Inferior parietal cortex (tissue), 1 donor: ENCODE measurements at regions not wholly inside any gene's neighbourhood (a gene's known extent, or its start where the extent isn't known, plus 50 kb on each side); places are given as distances from the start of the nearest gene placed in this dataset.
A peak's percentile ranks its signal among the peaks of the same experiment; 100 is the strongest.
"Not testable (repeated sequence)": the region's sequence is repeated elsewhere in the genome, so short reads cannot be mapped to it uniquely, and the experiment has no call there.

Experiments used
- DNase-seq: peaks from one replicate; pipeline ENCODE4 v3.0.0-alpha.2; 2016; ENCODE audit errors: extremely low spot score

DNA sequence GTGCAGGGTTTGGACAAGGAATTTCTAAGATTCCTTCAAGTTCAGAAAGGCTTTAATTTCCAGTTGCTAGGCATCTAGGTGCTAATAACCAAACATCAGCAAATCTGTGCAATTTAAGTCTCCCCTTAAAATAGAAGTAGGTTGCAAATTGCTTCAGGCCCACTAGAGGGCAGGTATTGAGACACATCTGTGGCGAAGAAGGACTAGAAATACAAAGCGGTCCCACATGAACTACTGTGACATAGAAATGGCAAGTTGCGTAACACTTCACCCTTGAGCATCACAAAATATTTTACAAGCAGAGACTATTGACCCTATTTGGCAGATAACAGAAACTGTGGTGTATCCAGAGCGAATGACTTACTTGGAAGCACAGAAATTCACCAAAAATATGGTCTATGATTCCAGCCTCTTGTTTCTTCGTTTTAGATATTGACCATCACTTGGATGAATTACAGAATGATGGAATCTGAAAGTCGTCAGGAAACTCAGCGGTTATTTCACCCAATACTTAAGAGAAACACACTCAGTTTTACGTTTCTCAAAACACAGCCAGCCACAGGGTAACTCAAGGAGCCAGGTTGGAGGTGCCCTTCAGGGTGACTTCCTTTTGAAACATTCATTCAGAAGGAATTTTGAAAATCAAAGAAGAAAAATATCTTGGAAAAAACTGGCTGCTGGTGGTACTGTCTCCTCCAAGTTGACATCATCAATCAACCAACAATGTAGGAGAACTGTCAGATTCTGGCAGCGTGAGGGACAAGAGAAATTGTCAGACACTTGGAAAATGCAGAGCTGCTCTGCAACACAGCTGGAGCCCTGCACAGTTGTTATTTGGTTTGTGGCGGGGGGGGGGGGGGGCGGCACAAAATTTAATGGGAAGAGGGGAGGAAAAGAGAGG lies 256.3 kb upstream of the MINDY3 start:
- no peak for DNase-seq

DNA sequence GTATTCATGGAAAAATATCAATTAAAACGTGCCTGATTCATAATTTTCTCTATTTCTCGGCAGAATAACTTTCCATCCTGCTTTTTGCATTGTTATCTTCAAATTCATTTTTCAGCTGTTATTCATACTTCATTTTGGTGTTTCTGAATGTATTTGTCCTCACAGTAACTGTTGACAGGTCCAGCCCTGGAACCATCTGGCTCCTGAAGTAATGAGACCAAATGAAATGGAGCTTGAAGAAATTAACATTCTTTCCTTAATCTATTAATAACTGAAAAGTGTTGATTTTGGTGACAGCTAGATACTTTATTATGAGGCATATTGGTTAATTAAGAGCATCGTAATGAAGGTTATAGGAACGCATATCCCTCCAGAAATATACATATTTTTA lies 257.0 kb upstream of the MINDY3 start:
- DNase-seq, result no peak

DNA sequence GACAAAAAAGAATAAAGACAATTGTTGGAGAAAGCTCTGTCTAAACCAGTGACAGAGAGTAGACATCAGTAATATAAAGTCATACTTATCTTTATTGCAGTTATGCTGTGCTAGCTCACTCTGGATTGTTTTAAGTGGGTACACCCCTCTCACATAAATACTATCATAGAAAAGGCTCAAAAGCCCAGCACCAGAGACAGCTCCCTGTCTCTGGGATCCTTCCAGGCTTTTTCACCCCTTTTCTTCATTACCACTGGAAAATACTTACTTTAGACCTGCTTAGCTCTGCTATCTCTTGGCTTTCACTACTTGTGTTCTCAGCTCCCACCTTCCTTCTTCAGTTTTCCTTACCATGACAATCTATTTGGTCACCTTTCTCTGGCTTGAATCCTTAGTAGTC lies 259.1 kb upstream of the MINDY3 start:
- DNase-seq, result no peak

DNA sequence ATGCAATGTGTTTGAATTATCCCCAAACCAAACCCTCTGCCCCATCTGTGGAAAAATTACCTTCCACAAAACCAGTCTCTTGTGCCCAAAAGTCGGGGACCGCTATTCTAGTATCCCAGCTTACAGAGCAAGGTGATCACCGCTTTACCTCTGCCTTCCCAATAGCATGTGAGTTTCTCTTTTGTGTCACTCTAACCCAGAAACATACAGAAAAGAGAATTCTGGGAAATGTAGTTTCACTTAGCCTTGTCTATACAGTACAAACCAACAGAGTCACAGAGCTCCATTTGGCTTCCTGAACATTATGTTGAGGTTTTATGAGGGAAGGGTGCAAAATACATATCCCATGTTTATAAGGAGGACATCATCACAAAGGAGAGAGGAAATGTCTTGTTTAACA lies 260.3 kb upstream of the MINDY3 start:
- no peak for DNase-seq

DNA sequence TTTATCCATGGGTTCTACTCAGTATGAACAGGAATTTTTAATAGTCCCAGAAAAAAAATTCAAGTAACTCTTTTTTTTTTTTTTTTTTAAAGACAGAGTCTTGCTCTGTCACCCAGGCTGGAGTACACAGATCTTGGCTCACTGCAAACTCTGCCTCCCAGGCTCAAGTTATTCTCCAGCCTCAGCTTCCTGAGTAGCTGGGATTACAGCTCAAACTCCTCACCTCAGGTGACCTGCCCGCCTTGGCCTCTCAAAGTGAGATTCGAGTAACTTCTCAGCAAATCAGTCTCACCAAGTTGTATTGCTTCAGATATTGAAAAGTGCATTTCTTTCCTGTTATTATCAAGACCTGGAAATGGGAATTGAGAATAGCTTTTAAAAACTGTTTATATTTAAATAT lies 281.2 kb upstream of the MINDY3 start:
- no peak for DNase-seq

DNA sequence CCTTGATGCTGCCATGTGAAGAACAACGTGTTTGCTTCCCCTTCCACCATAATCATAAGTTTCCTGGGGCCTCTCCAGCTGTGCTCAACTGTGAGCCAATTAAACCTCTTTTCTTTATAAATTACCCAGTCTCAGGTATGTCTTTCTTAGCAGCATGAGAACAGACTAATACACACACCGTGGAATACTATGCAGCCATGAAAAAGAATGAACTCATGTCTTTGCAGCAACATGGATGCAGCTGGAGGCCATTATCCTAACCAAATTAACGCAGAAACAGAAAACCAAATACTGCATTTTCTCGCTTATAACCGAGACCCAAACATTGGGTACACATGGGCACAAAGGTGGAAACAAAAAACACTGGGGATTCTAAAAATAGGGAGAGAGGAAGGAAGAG lies 286.7 kb upstream of the MINDY3 start:
- no peak for DNase-seq

DNA sequence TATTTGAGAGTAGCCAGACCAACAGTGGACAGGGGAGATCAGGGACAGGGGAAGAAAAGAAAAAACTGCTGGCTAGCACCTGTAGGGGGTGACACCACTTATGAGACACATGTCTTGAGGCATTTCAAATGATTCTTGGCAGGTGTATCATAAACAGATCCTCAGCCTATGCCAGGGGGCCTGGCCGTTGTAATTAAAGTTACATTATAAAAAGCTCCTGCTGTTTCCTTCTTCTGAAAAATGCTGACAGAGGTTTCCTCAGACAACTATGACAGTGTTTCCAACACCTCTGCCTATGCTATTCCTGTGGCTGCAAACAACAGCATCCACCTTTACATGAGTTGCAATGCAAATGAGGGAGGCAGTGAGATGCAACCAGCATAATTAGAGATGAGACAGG lies 281.0 kb upstream of the PTER start:
- DNase-seq, result no peak

DNA sequence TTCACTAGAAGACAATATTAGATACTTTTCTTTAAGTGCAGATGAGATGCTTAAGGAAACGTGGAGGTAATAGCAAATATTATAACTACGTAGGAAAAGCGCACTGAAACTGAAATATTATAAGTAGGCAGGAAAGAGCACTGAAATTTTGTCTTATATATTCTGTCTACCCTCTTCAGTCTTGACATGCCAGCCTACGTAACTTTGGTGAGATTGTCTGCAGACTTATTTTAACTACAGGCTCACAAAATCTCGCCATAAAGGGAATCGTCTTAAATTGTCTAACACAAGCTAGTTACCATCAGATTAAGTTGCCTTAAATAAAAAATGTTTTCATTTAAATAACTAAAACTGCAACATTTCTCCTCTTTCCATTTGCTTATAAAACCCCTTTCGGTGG lies 280.1 kb upstream of the PTER start:
- DNase-seq, result no peak

DNA sequence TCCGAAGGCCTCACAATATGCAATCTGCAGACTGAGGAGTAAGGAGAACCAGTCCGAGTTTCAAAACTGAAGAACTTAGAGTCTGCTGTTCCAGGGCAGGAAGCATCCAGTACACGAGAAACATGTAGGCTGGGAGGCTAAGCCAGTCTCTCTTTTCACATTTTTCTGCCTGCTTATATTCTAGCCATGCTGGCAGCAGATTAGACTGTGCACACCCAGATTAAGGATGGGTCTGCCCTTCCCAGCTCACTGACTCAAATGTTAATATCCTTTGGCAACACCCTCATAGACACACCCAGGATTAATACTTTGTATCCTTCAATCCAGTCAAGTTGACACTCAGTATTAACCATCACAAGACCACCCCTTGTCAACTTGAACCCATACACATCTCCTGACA lies 271.7 kb upstream of the PTER start:
- DNase-seq, result not testable (repeated sequence)

DNA sequence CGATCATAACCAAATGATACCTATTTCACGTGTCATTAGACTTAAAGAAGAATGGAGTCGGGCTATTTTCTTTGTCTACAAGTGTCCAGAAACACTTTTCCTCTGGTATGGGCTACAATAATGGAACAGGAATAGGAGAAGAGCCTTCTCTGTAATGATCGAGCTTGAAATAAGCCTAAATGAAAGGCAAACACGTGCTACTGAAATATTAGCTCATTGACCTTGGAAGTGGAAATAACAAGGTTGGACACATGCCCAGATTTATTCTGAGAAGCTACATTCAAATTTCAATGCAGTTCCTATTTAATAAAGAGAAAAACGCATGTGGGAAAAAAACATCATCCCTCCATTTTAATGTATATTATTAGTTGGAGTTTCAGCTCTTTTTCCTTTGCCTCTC lies 254.7 kb upstream of the PTER start:
- DNase-seq, result no peak

DNA sequence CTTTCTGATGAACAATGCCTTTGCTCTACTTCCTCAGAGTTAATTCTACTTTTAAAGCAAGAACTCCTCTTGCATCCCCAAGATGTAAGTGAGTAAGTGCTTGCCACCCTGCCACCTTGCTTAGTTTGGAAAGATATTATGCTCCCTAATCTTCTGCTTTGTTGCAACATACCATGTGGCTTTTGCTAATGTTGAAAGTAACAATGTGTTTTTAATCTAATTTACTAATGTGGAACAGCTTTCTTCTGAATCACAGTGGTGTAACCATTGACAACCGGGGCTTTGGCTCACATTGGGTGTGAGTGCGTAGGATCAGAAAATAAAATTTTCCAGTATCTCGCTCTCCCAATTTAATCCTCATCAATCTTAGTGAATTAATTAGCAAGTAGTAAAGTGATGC lies 254.1 kb upstream of the PTER start:
- peak; percentile 6 for DNase-seq

DNA sequence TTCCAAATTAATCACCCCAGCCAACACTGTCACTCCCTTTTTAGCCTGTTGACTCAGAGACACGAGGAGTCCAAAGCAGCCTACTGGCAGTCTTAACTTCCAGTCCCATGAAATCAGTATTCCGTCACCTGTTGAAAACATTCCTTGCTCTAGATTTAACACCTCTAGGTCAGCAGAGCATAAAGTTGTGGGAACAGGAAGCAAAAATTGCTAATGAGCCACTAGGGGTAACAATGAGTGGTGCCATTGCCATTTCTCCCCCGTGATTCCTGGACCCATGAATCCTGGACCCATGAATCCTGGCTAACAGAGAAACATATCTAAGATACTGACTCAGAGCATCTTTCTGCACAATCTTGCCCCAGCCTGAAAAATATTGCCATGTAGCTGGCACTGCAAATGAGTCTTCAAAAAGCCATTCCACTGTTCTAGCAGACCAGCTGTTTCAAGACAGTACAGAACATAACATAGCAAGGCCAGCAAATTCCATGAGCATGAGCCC lies 252.7 kb upstream of the PTER start:
- DNase-seq, result no peak

DNA sequence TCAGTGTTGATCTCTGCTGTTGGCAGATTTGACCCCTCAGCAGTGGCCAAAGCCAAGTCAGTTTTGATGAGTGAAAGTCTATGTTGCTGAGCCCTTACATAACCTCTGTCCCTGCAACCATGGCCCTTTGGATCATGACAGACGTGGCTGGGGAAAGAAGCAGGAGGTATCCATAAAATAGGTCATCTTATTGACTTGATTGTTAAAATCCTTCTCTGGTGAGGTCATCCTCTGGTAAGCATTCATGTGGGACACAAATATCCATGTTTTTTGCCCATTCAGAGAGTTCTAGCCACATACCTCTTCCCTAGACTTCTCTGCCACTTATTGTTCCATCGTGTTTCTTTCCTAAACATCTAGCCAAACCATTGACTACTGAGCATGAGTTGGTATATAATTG lies 251.9 kb upstream of the PTER start:
- no peak for DNase-seq

DNA sequence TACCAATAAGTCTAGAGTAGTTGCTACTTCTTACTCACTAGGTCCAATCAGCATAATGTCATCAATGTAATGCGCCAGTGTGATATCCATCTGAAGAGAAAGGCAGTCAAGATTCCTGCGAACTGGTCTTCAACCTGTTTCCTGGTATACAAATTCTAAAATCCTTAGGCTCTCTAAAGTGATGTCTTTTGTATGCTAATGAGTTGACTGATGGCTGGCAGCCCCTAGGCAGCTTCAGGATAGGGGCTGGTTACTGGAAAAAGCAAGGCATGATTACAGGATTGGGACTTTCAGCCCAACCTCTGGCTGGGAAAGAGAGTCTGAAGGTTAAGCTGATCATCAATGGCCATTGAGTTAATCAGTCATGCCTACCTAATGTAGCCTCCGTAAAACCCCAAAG lies 250.2 kb upstream of the PTER start:
- no peak for DNase-seq

DNA sequence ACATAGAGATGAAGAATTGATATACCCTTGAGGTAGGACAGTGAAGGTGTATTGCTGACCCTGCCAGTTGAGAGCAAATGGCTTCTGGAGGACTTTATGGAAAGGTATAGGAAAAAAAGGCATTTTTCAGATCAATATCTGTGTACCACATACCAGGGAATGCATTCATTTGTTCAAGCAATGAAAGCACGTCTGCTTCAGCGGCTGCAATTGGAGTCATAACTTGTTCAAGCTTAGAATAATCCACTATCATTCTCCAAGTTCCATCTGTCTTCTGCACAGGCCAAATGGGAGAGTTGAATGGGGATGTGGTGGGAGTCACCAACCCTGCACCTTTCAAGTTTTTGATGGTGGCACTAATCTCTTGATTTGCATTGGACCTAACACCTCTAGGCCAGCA lies 249.6 kb upstream of the PTER start:
- no peak for DNase-seq

DNA sequence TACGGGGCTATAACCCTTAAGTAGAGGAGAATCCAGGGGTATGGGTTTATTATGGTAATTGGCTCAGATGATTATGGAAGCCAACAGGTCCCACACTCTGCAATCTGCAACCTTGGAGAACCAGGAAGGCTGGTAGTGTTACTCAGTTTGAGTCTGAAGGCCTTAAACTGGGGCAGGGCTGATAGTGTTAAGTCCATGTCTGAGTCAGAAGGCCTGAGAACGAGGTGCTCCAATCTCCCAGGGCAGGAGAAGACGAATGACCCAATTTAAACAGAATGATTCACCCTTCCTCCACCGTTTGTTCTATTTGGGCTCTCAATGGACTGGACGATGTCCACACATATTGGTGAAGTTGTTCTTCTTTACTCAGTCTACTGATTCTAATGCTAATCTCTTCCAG lies 244.5 kb upstream of the PTER start:
- DNase-seq, result no peak

DNA sequence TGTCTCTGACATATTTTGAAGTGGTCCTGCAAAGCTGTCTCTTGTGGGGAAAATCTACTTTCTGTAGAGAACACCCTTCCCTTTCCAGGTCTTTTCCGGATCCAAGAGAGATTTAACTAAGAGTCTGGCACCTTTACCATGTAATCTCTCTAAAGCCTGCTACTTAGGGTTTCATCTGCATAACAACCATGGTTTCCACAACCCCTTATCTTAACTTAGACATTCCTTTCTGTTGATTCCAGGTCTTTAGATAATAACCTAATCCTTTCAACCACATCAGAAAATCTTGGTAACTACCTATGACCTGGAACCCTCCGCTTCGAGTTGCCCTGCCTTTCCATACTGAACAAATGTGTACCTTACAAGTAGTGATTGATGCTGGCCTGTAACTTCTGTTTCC lies 243.6 kb upstream of the PTER start:
- no peak for DNase-seq

DNA sequence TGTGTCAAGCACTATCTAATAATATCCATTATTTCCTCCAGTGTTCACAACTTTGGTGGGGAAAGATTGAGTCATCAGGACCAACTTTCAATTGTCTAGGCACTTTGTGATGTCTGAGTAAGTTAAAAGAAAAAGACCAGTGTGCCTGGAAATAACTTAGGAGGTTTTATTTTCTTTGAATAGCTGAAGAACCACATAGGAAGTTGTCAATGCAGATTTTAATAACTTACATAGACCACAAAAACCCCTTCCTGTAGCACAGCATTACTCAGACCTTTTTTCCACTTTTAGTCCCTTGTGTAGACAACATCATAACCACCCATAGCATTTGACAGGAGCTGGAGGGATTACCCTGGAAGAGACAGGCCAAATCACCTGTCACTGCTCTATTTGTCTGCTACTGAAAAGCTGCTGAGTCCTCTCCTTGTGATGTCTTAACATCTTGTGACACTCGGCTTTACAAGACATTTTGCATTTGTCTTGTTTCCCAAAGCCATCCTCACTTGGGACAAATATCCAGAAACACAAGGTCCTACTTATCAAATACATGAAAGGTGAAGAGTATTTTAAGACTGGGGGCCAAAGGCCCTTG lies 241.5 kb upstream of the PTER start:
- DNase-seq, result no peak

DNA sequence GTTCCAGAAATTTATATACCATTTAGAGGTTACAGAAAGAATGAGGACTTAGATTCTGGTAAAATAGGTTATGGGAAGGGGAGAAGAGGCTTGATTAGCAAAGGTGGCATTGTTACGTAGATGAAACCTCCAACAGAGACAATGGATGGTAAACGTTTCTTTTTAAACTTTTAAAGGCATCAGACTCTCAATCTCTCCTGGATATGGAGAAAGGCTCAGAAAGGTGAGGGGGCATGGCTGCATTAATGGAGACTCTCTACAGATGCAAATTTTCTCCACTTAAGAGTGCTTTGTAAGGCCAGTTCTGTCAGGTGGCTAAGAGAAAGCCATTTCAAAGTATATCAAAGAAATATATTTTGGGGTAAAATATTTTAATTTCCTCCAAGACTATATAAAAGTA lies 240.9 kb upstream of the PTER start:
- DNase-seq, result no peak

DNA sequence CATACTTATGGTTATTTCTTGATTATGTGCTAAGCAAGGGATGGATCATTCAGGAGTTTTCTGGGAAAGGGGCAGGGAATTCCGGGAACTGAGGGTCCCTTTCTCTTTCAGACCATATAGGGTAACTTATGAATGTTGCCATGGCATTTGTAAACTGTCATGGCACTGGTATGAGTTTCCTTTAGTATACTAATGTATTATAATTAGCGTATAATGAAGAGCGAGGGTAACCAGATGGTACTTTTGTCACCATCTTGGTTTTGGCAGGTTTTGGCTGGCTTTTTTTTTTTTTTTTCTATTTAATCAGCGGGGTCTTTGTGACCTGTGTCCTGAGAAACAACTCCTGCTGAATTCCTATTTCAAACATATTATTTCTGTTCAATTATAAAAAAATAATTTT lies 237.6 kb upstream of the PTER start:
- DNase-seq, result no peak

DNA sequence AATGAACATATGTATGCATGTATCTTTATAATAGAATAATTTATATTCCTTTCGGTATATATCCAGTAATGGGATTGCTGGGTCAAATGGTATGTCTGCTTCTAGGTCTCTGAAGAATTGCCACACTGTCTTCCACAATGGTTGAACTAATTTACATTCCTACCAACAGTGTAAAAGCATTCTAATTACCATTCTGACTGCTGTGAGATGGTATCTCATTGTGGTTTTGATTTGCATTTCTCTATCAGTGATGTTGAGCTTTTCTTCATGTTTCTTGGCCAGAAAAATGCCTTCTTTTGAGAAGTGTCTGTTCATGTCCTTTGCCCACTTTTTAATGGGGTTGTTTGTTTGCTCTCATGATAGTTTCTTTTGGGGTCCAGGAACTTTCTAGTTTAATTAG lies 213.2 kb upstream of the PTER start:
- DNase-seq, result not testable (repeated sequence)

DNA sequence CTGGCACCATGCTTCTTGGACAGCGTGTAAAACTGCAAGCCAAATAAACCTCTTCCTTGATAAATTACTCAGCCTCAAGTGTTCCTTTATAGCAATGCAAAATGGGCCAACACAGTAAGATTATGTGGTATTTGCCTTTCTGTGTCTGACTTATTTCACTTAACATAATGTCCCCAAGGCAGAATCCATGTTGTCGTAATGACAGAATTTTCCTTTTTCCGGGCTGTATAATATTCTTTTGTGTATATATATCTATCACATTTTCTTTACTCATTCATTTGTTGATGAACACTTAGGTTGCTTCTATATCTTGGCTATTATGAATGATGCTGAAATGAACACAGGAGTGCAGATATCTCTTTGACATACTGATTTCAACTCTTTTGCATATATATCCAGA lies 209.1 kb upstream of the PTER start:
- DNase-seq, result no peak

DNA sequence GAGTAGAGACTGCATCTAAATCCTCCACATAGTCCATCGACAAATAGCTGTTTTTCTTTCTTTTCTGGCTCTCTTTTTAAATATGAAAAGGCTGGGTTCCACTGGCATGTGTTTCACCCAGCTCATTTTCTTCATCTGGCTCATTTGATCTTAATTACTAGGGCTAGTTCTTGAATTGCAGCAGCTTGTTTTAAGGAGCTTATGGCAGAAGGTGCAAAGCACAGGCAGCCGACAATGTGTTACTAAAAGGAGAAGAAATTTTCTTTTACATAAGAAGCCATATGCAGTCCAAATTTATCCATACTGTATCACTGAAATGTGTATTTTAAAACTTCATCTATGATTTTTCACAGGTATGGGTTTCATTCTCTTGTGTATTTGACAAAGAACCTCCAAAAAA lies 205.6 kb upstream of the PTER start:
- DNase-seq, result peak; percentile 42
